Panc1 (cell line): ENCODE measurements at regions not wholly inside any gene's neighbourhood (a gene's known extent, or its start where the extent isn't known, plus 50 kb on each side); places are given as distances from the start of the nearest gene placed in this dataset.
"Not testable (repeated sequence)": the region's sequence is repeated elsewhere in the genome, so short reads cannot be mapped to it uniquely, and the experiment has no call there.

Source experiments
- ATAC-seq: fragments of 200-7000 bp; cut with Tn5 transposase; 2 replicates; pipeline ENCODE4 v1.9.1; 2020; ENCODE audit warnings: mild to moderate bottlenecking, moderate library complexity
- BruUV-seq: library from RNA; stranded (reverse); fragments of 400-500 nt; replicated peaks from 2 replicates; lab custom pipeline; 2021; lab: Mats Ljungman, UMichigan
- CTCF ChIA-PET: fragments of 300-600 bp; sonication (Branson Sonifier 250); formaldehyde crosslinking; loops from one replicate; lab custom pipeline; 2022; ENCODE audit warnings: antibody characterized with exemption; lab: Charles Lee
- POLR2A ChIA-PET: fragments of 300-600 bp; sonication (Branson Sonifier 250); formaldehyde crosslinking; loops from one replicate; lab custom pipeline; 2022; ENCODE audit warnings: antibody characterized with exemption; lab: Charles Lee
- DNase-seq: peaks from one replicate; pipeline ENCODE4 v3.0.0-alpha.2; 2010; ENCODE audit warnings: low read depth, low spot score
- H3K27ac ChIP-seq: 2 replicates; pipeline ENCODE4 v1.5.1; 2011; ENCODE audit warnings: mild to moderate bottlenecking, low read length, inconsistent platforms
- H3K27me3 ChIP-seq: fragments of 200-500 bp; sonication (Bioruptor generic); 2 replicates; pipeline ENCODE4 v1.6.0; 2014; ENCODE audit warnings: low read length, inconsistent platforms; ENCODE audit not compliant: control insufficient read depth, insufficient read depth
- H3K36me3 ChIP-seq: fragments of 200-500 bp; sonication (Bioruptor generic); 2 replicates; pipeline ENCODE4 v1.5.1; 2014; ENCODE audit warnings: inconsistent platforms, mild to moderate bottlenecking, low read length, moderate library complexity; ENCODE audit not compliant: control insufficient read depth, insufficient read depth
- H3K4me1 ChIP-seq: 2 replicates; pipeline ENCODE4 v1.5.1; 2011; ENCODE audit warnings: inconsistent platforms, mild to moderate bottlenecking, low read length, moderate library complexity; ENCODE audit not compliant: control insufficient read depth, insufficient read depth
- H3K4me3 ChIP-seq, 2 experiments: 2 replicates each; pipeline ENCODE4 v1.5.1; 2011 to 2012; ENCODE audit warnings: low read depth in 2 of 2, low read length in 2 of 2, mild to moderate bottlenecking in 2 of 2, inconsistent platforms in 1 of 2, moderate library complexity in 1 of 2
- H3K9me3 ChIP-seq: fragments of 200-500 bp; sonication (Bioruptor generic); 2 replicates; pipeline ENCODE4 v1.5.1; 2014; ENCODE audit warnings: low read depth, mild to moderate bottlenecking, inconsistent platforms, low read length, moderate library complexity; ENCODE audit not compliant: control insufficient read depth, insufficient read depth
- in situ Hi-C: cut with HindIII; loops from 2 replicates; pipeline ENCODE4 v1.10.0; 2016; ENCODE audit warnings: low sequenced_read_pairs, low pct_unique_long_range_greater_than_20kb
- intact Hi-C: fragments of 100-400 bp; cut with micrococcal nuclease; formaldehyde crosslinking; loops from one replicate; pipeline ENCODE4 v1.10.0; 2022; ENCODE audit not compliant: unreplicated experiment

- DNase-seq, ATAC-seq, intact Hi-C loops, CTCF ChIA-PET, BruUV-seq, H3K27me3 ChIP-seq, H3K9me3 ChIP-seq, in situ Hi-C loops, H3K27ac ChIP-seq, POLR2A ChIA-PET, H3K36me3 ChIP-seq, H3K4me3 ChIP-seq, H3K4me1 ChIP-seq: not testable (repeated sequence)
Measured at GRCh38 chr3:125771506-125771905, 176.2 kb upstream of the OSBPL11 start.

GRCh38 chr3:125774433-125775034 lies 179.2 kb upstream of the OSBPL11 start:
- H3K27ac ChIP-seq, POLR2A ChIA-PET, H3K27me3 ChIP-seq, H3K36me3 ChIP-seq, ATAC-seq, CTCF ChIA-PET, H3K9me3 ChIP-seq, H3K4me1 ChIP-seq, DNase-seq, H3K4me3 ChIP-seq, BruUV-seq, intact Hi-C loops, in situ Hi-C loops: not testable (repeated sequence)

- H3K4me3 ChIP-seq, H3K4me1 ChIP-seq, H3K36me3 ChIP-seq, CTCF ChIA-PET, intact Hi-C loops, DNase-seq, in situ Hi-C loops, POLR2A ChIA-PET, H3K9me3 ChIP-seq, H3K27ac ChIP-seq, H3K27me3 ChIP-seq, ATAC-seq, BruUV-seq: not testable (repeated sequence)
Measured at GRCh38 chr3:125775106-125775505, 179.8 kb upstream of the OSBPL11 start.

GRCh38 chr3:125775606-125776294 lies 180.5 kb upstream of the OSBPL11 start:
- H3K9me3 ChIP-seq, H3K4me3 ChIP-seq, H3K27ac ChIP-seq, H3K27me3 ChIP-seq, POLR2A ChIA-PET, CTCF ChIA-PET, BruUV-seq, in situ Hi-C loops, DNase-seq, ATAC-seq, intact Hi-C loops, H3K4me1 ChIP-seq, H3K36me3 ChIP-seq: not testable (repeated sequence)

- H3K9me3 ChIP-seq, ATAC-seq, intact Hi-C loops, H3K27me3 ChIP-seq, H3K36me3 ChIP-seq, H3K4me3 ChIP-seq, POLR2A ChIA-PET, BruUV-seq, in situ Hi-C loops, DNase-seq, H3K4me1 ChIP-seq, CTCF ChIA-PET, H3K27ac ChIP-seq: not testable (repeated sequence)
Measured at GRCh38 chr3:125779276-125779675, 184.0 kb upstream of the OSBPL11 start.

GRCh38 chr3:125779918-125780317 lies 184.6 kb upstream of the OSBPL11 start:
- in situ Hi-C loops, DNase-seq, POLR2A ChIA-PET, intact Hi-C loops, H3K9me3 ChIP-seq, CTCF ChIA-PET, ATAC-seq, H3K27ac ChIP-seq, BruUV-seq, H3K4me3 ChIP-seq, H3K36me3 ChIP-seq, H3K4me1 ChIP-seq, H3K27me3 ChIP-seq: not testable (repeated sequence)

- DNase-seq, intact Hi-C loops, H3K27ac ChIP-seq, H3K4me3 ChIP-seq, CTCF ChIA-PET, POLR2A ChIA-PET, ATAC-seq, H3K27me3 ChIP-seq, BruUV-seq, H3K4me1 ChIP-seq, in situ Hi-C loops, H3K9me3 ChIP-seq, H3K36me3 ChIP-seq: not testable (repeated sequence)
Measured at GRCh38 chr3:125781678-125782077, 186.4 kb upstream of the OSBPL11 start.
